ENCODE measurements at regions not wholly inside any gene's neighbourhood (a gene's known extent, or its start where the extent isn't known, plus 50 kb on each side); places are given as distances from the start of the nearest gene placed in this dataset.
"Not testable (repeated sequence)": the region's sequence is repeated elsewhere in the genome, so short reads cannot be mapped to it uniquely, and the experiment has no call there.

- no peak for DNase-seq
These were observed 130.0 kb upstream of the SGK1 start for GRCh38 chr6:134447883-134448387.

- DNase-seq, result no peak
These were observed 129.5 kb upstream of the SGK1 start for GRCh38 chr6:134447423-134447822.

- DNase-seq, result no peak
These were observed 129.0 kb upstream of the SGK1 start for GRCh38 chr6:134446896-134447295.

GRCh38 chr6:134446218-134446848 is 128.4 kb upstream of the SGK1 start:
- no peak for DNase-seq

GRCh38 chr6:134443009-134443408 is 125.1 kb upstream of the SGK1 start:
- no peak for DNase-seq

GRCh38 chr6:134442073-134442472 is 124.2 kb upstream of the SGK1 start:
- DNase-seq, result no peak

GRCh38 chr6:134438837-134439236 is 120.9 kb upstream of the SGK1 start:
- DNase-seq, result no peak

- DNase-seq, result no peak
These were observed 119.5 kb upstream of the SGK1 start for GRCh38 chr6:134437376-134437775.

GRCh38 chr6:134436950-134437349 is 119.0 kb upstream of the SGK1 start:
- no peak for DNase-seq

GRCh38 chr6:134436281-134436815 is 118.4 kb upstream of the SGK1 start:
- DNase-seq, result no peak

- DNase-seq, result no peak
These were observed 117.9 kb upstream of the SGK1 start for GRCh38 chr6:134435814-134436280.

- no peak for DNase-seq
These were observed 116.4 kb upstream of the SGK1 start for GRCh38 chr6:134434019-134434942.

- no peak for DNase-seq
These were observed 114.1 kb upstream of the SGK1 start for GRCh38 chr6:134432036-134432435.

- DNase-seq, result no peak
These were observed 113.5 kb upstream of the SGK1 start for GRCh38 chr6:134431421-134431859.

- DNase-seq, result no peak
These were observed 112.0 kb upstream of the SGK1 start for GRCh38 chr6:134429861-134430380.

GRCh38 chr6:134427721-134428120 is 109.8 kb upstream of the SGK1 start:
- no peak for DNase-seq

- DNase-seq, result no peak
These were observed 108.7 kb upstream of the SGK1 start for GRCh38 chr6:134426623-134427022.

GRCh38 chr6:134425917-134426316 is 108.0 kb upstream of the SGK1 start:
- DNase-seq, result not testable (repeated sequence)

- no peak for DNase-seq
These were observed 107.6 kb upstream of the SGK1 start for GRCh38 chr6:134425513-134425912.

GRCh38 chr6:134424798-134425170 is 106.9 kb upstream of the SGK1 start:
- DNase-seq, result no peak

- DNase-seq, result no peak
These were observed 106.4 kb upstream of the SGK1 start for GRCh38 chr6:134424165-134424797.

- DNase-seq, result no peak
These were observed 104.7 kb upstream of the SGK1 start for GRCh38 chr6:134422426-134423231.

Data from activated gamma-delta T cell (primary cell).